SK-N-SH treated with all-trans-retinoic acid at 6 μM for 48 hours (cell line): ENCODE measurements at regions not wholly inside any gene's neighbourhood (a gene's known extent, or its start where the extent isn't known, plus 50 kb on each side); places are given as distances from the start of the nearest gene placed in this dataset.

ENCODE experiments used
- ATAC-seq: fragments of 200-7000 bp; cut with Tn5 transposase; 3 replicates; pipeline ENCODE4 v1.9.1; 2020; ENCODE audit warnings: mild to moderate bottlenecking, moderate library complexity
- ARNTL ChIP-seq: fragments of 450-650 bp; formaldehyde crosslinking; IDR thresholded peaks from 2 replicates; pipeline ENCODE4 v1.5.0; 2020; ENCODE audit warnings: low read depth, mild to moderate bottlenecking, moderate library complexity, borderline replicate concordance
- BACH2 ChIP-seq: fragments of 250-450 bp; sonication (Bioruptor Pico); IDR thresholded peaks from 2 replicates; pipeline ENCODE4 v1.9.0; 2021; ENCODE audit warnings: mild to moderate bottlenecking, borderline replicate concordance
- CREB5 ChIP-seq: fragments of 250-450 bp; sonication (Bioruptor Pico); IDR thresholded peaks from 2 replicates; pipeline ENCODE4 v1.5.1; 2020; ENCODE audit warnings: low read depth, mild to moderate bottlenecking, moderate library complexity
- CSDC2 ChIP-seq: fragments of 250-450 bp; sonication (Bioruptor Pico); IDR thresholded peaks from 2 replicates; pipeline ENCODE4 v1.5.0; 2020; ENCODE audit warnings: mild to moderate bottlenecking, moderate library complexity
- ESRRG ChIP-seq: fragments of 250-450 bp; sonication (Bioruptor Pico); IDR thresholded peaks from 2 replicates; pipeline ENCODE4 v1.6.1; 2021; ENCODE audit warnings: mild to moderate bottlenecking
- GLIS3 ChIP-seq: fragments of 250-450 bp; sonication (Bioruptor Pico); IDR thresholded peaks from 2 replicates; pipeline ENCODE4 v1.5.0; 2020; ENCODE audit warnings: mild to moderate bottlenecking, moderate library complexity
- ISL1 ChIP-seq: fragments of 250-450 bp; sonication (Bioruptor Pico); IDR thresholded peaks from 2 replicates; pipeline ENCODE4 v2.1.2; 2022; ENCODE audit warnings: mild to moderate bottlenecking, moderate library complexity
- PATZ1 ChIP-seq: fragments of 250-450 bp; sonication (Bioruptor Pico); IDR thresholded peaks from 2 replicates; pipeline ENCODE4 v1.8.0; 2020; ENCODE audit warnings: mild to moderate bottlenecking, moderate library complexity, borderline replicate concordance
- PPARA ChIP-seq: fragments of 250-450 bp; sonication (Bioruptor Pico); IDR thresholded peaks from 2 replicates; pipeline ENCODE4 v1.5.0; 2020; ENCODE audit warnings: mild to moderate bottlenecking, borderline replicate concordance
- RARB ChIP-seq: fragments of 250-450 bp; sonication (Bioruptor Pico); IDR thresholded peaks from 2 replicates; pipeline ENCODE4 v1.8.0; 2021; ENCODE audit warnings: mild to moderate bottlenecking, moderate library complexity
- SNAI2 ChIP-seq: fragments of 250-450 bp; sonication (Bioruptor Pico); IDR thresholded peaks from 2 replicates; pipeline ENCODE4 v1.5.0; 2020; ENCODE audit warnings: mild to moderate bottlenecking, moderate library complexity
- TCF4 ChIP-seq: fragments of 250-450 bp; sonication (Bioruptor Pico); IDR thresholded peaks from 2 replicates; pipeline ENCODE4 v1.8.0; 2021; ENCODE audit warnings: mild to moderate bottlenecking, moderate library complexity, borderline replicate concordance
- TOX ChIP-seq: fragments of 250-450 bp; sonication (Bioruptor Pico); IDR thresholded peaks from 2 replicates; pipeline ENCODE4 v1.8.0; 2021; ENCODE audit warnings: mild to moderate bottlenecking, moderate library complexity, borderline replicate concordance
- ZC3H10 ChIP-seq: fragments of 250-450 bp; sonication (Bioruptor Pico); IDR thresholded peaks from 2 replicates; pipeline ENCODE4 v1.5.1; 2021; ENCODE audit warnings: mild to moderate bottlenecking, moderate library complexity
- ZFP3 ChIP-seq: fragments of 250-450 bp; sonication (Bioruptor Pico); IDR thresholded peaks from 2 replicates; pipeline ENCODE4 v1.5.0; 2020; ENCODE audit warnings: mild to moderate bottlenecking, moderate library complexity
- ZFP30 ChIP-seq: fragments of 450-650 bp; formaldehyde crosslinking; IDR thresholded peaks from 2 replicates; pipeline ENCODE4 v1.5.0; 2022; ENCODE audit warnings: mild to moderate bottlenecking, moderate library complexity
- ZNF565 ChIP-seq: fragments of 450-650 bp; formaldehyde crosslinking; conservative IDR thresholded peaks from 2 replicates; pipeline ENCODE4 v1.5.0; 2020; ENCODE audit warnings: low read depth, mild to moderate bottlenecking, moderate library complexity
- ZNF70 ChIP-seq: fragments of 450-650 bp; formaldehyde crosslinking; IDR thresholded peaks from 2 replicates; pipeline ENCODE4 v1.5.0; 2020; ENCODE audit warnings: mild to moderate bottlenecking, moderate library complexity
- ZNF8 ChIP-seq: fragments of 450-650 bp; formaldehyde crosslinking; IDR thresholded peaks from 2 replicates; pipeline ENCODE4 v1.5.0; 2020; ENCODE audit warnings: mild to moderate bottlenecking, moderate library complexity
- TF ChIP-seq, protein P1 (sequence below): fragments of 250-450 bp; sonication (Bioruptor Pico); IDR thresholded peaks from 2 replicates; pipeline ENCODE4 v1.5.1; 2021; ENCODE audit warnings: mild to moderate bottlenecking, moderate library complexity

- TF ChIP-seq GLIS3 (CRISPR knock-in tag) (no peak), ESRRG (CRISPR knock-in tag) (no peak), BACH2 (CRISPR knock-in tag) (no peak), TOX (CRISPR knock-in tag) (no peak), CREB5 (no peak), SNAI2 (CRISPR knock-in tag) (no peak), ZC3H10 (CRISPR knock-in tag) (no peak), ZNF565 (CRISPR knock-in tag) (no peak)
- TF ChIP-seq, protein P1, sequence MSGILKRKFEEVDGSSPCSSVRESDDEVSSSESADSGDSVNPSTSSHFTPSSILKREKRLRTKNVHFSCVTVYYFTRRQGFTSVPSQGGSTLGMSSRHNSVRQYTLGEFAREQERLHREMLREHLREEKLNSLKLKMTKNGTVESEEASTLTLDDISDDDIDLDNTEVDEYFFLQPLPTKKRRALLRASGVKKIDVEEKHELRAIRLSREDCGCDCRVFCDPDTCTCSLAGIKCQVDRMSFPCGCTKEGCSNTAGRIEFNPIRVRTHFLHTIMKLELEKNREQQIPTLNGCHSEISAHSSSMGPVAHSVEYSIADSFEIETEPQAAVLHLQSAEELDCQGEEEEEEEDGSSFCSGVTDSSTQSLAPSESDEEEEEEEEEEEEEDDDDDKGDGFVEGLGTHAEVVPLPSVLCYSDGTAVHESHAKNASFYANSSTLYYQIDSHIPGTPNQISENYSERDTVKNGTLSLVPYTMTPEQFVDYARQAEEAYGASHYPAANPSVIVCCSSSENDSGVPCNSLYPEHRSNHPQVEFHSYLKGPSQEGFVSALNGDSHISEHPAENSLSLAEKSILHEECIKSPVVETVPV (CRISPR knock-in tag), result no peak
- TF ChIP-seq, all 23 proteins: peak for 0
- no peak for ATAC-seq
These were observed 492.1 kb downstream of the CDH8 start for GRCh38 chr16:61544165-61544564.

DNA sequence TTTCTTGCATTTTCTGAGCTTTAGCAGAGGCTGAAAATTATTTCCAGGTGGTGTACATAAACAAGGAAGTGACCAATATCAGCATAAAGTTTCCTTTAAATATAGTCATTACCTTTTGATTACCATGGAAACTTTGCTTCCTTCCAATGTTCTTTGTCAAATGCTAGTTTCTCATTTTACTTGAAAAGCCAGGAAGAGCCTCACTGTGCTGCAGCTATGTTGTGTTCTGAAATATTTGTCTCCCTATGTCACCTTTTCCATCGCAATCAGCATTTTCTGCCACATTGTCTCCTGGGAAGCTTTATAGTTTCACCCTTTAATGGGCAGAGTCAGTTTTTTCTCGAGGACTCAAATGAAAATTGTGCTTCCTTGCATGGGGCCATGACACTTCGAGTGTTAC, 496.0 kb downstream of the CDH8 start:
- TF ChIP-seq BACH2 (CRISPR knock-in tag) (no peak), TCF4 (CRISPR knock-in tag) (no peak), ZFP3 (CRISPR knock-in tag) (no peak), ZFP30 (CRISPR knock-in tag) (no peak), PATZ1 (CRISPR knock-in tag) (no peak), ESRRG (CRISPR knock-in tag) (no peak), RARB (CRISPR knock-in tag) (no peak), CREB5 (no peak), SNAI2 (CRISPR knock-in tag) (no peak), ZNF70 (no peak), ISL1 (no peak), TOX (CRISPR knock-in tag) (no peak), CSDC2 (no peak)
- no peak for ATAC-seq

- no peak for TF ChIP-seq BACH2 (CRISPR knock-in tag)
- TF ChIP-seq TCF4 (CRISPR knock-in tag), result no peak
- no peak for TF ChIP-seq PATZ1 (CRISPR knock-in tag)
- TF ChIP-seq ZFP30 (CRISPR knock-in tag), result no peak
- TF ChIP-seq ISL1, result no peak
- TF ChIP-seq ZFP3 (CRISPR knock-in tag), result no peak
- no peak for ATAC-seq
These were observed 505.5 kb downstream of the CDH8 start for GRCh38 chr16:61530697-61531096.

DNA sequence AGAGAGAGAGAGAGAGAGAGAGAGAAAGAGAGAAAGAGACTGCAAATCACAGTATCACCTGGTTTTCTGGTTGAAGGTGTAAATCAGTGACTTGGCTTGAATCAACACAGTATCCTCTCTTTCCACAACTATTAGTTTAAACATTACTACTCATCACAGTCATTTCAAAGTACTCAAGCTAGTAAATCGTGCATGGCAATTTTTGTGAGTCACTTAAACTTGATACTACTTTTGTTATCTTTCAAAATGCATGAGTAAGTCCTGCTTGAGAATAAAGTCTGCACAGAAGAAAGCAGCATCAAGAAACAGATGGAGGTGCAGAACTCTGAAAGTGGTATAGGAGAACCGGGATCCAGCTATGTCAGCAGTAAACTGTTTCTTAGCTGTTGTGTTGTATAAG, 535.4 kb downstream of the CDH8 start:
- TF ChIP-seq ZC3H10 (CRISPR knock-in tag) (no peak), SNAI2 (CRISPR knock-in tag) (no peak)
- no peak for ATAC-seq

- ATAC-seq, result no peak
- TF ChIP-seq ARNTL (CRISPR knock-in tag) (no peak), PATZ1 (CRISPR knock-in tag) (no peak), ISL1 (no peak), SNAI2 (CRISPR knock-in tag) (no peak), TOX (CRISPR knock-in tag) (no peak), ZC3H10 (CRISPR knock-in tag) (no peak), ZNF565 (CRISPR knock-in tag) (no peak), ZNF8 (CRISPR knock-in tag) (no peak), GLIS3 (CRISPR knock-in tag) (no peak), PPARA (CRISPR knock-in tag) (no peak), CSDC2 (no peak), BACH2 (CRISPR knock-in tag) (no peak)
These were observed 556.0 kb downstream of the CDH8 start for GRCh38 chr16:61480250-61480649.
